MM.1S (cell line): ENCODE measurements at regions not wholly inside any gene's neighbourhood (a gene's known extent, or its start where the extent isn't known, plus 50 kb on each side); places are given as distances from the start of the nearest gene placed in this dataset.

Experiments used
- DNase-seq: peaks from one replicate; pipeline ENCODE4 v3.0.0-alpha.2; 2015
- H2AFZ ChIP-seq: fragments of 300-600 bp; sonication (generic); 2 replicates; pipeline ENCODE4 v1.6.0; 2016; ENCODE audit warnings: antibody characterized with exemption, low read length
- H3F3A ChIP-seq: fragments of 300-600 bp; sonication (generic); 2 replicates; pipeline ENCODE4 v1.6.1; 2016; ENCODE audit warnings: mild to moderate bottlenecking, antibody characterized with exemption, low read length, moderate library complexity, mixed read lengths; ENCODE audit not compliant: insufficient read depth
- H3K27ac ChIP-seq: fragments of 300-600 bp; sonication (generic); 2 replicates; pipeline ENCODE4 v1.5.1; 2016; ENCODE audit warnings: mild to moderate bottlenecking, low read length
- H3K27me3 ChIP-seq: fragments of 300-600 bp; sonication (generic); replicated peaks from 2 replicates; pipeline ENCODE4 v1.6.0; 2016; ENCODE audit warnings: low read length; ENCODE audit not compliant: insufficient read depth
- H3K36me3 ChIP-seq: fragments of 300-600 bp; sonication (generic); replicated peaks from 2 replicates; pipeline ENCODE4 v1.6.1; 2016; ENCODE audit warnings: mild to moderate bottlenecking, low read length, mixed read lengths; ENCODE audit not compliant: insufficient read depth
- H3K4me1 ChIP-seq: fragments of 300-600 bp; sonication (generic); 2 replicates; pipeline ENCODE4 v1.6.1; 2016; ENCODE audit warnings: low read length, mixed read lengths
- H3K4me2 ChIP-seq: fragments of 300-600 bp; sonication (generic); 2 replicates; pipeline ENCODE4 v1.6.0; 2016; ENCODE audit warnings: low read depth, low read length
- H3K4me3 ChIP-seq: fragments of 300-600 bp; sonication (generic); 2 replicates; pipeline ENCODE4 v1.5.1; 2016; ENCODE audit warnings: low read length, mixed read lengths
- H3K79me2 ChIP-seq: fragments of 300-600 bp; sonication (generic); 2 replicates; pipeline ENCODE4 v1.6.1; 2016; ENCODE audit warnings: mixed run types, low read length, mixed read lengths
- H3K9ac ChIP-seq: fragments of 300-600 bp; sonication (generic); 2 replicates; pipeline ENCODE4 v1.6.1; 2016; ENCODE audit warnings: low read length, mixed read lengths
- H3K9me2 ChIP-seq: fragments of 300-600 bp; sonication (generic); replicated peaks from 2 replicates; pipeline ENCODE4 v1.6.1; 2016; ENCODE audit warnings: mild to moderate bottlenecking, low read length, mixed read lengths; ENCODE audit not compliant: insufficient read depth
- H3K9me3 ChIP-seq: fragments of 300-600 bp; sonication (generic); replicated peaks from 2 replicates; pipeline ENCODE4 v1.6.1; 2016; ENCODE audit warnings: mild to moderate bottlenecking, low read length, mixed read lengths; ENCODE audit not compliant: insufficient read depth
- H4K20me1 ChIP-seq: fragments of 300-600 bp; sonication (generic); 2 replicates; pipeline ENCODE4 v1.6.1; 2016; ENCODE audit warnings: mild to moderate bottlenecking, low read length, moderate library complexity, mixed read lengths; ENCODE audit not compliant: insufficient read depth
- CTCF ChIP-seq: fragments of 300-600 bp; sonication (generic); IDR thresholded peaks from 2 replicates; pipeline ENCODE4 v1.5.1; 2016; ENCODE audit warnings: antibody characterized with exemption, low read length, mixed read lengths
- EZH2 ChIP-seq: fragments of 300-600 bp; sonication (generic); optimal IDR thresholded peaks from 2 replicates; pipeline ENCODE3; 2017; ENCODE audit warnings: low read depth, mild to moderate bottlenecking, antibody characterized with exemption, low read length, mixed read lengths
- EZH2phosphoT487 ChIP-seq: fragments of 300-600 bp; sonication (generic); IDR thresholded peaks from 2 replicates; pipeline ENCODE4 v1.6.1; 2018; ENCODE audit warnings: antibody characterized with exemption, low read length

- H3K79me2 ChIP-seq = no peaks in the 10 kb centered on the region
- no peaks in the 10 kb centered on the region for H4K20me1 ChIP-seq
- no peak overlapping the region for H2AFZ ChIP-seq
- no peaks in the 10 kb centered on the region for H3K27me3 ChIP-seq
- H3K27ac ChIP-seq = no peak overlapping the region
- no peak for DNase-seq
- H3K9ac ChIP-seq = no peak overlapping the region
- no peak overlapping the region for H3K4me2 ChIP-seq
- TF ChIP-seq CTCF (no peak), EZH2 (no peak), EZH2phosphoT487 (no peak)
- no peaks in the 10 kb centered on the region for H3F3A ChIP-seq
- no peaks in the 10 kb centered on the region for H3K9me2 ChIP-seq
- H3K4me3 ChIP-seq = no peak overlapping the region
- H3K9me3 ChIP-seq = no peaks in the 10 kb centered on the region
- H3K4me1 ChIP-seq = no peaks in the 10 kb centered on the region
- no peaks in the 10 kb centered on the region for H3K36me3 ChIP-seq
These were observed 510.3 kb upstream of the ROBO1 start for GRCh38 chr3:80278056-80278455.

GRCh38 chr3:80275120-80275519 is 507.3 kb upstream of the ROBO1 start:
- Histone ChIP-seq H3F3A (no peaks in the 10 kb centered on the region), H2AFZ (no peak overlapping the region), H3K9ac (no peak overlapping the region), H3K27me3 (no peaks in the 10 kb centered on the region), H3K4me1 (no peaks in the 10 kb centered on the region), H3K9me2 (no peaks in the 10 kb centered on the region), H4K20me1 (no peaks in the 10 kb centered on the region), H3K27ac (no peak overlapping the region), H3K4me3 (no peak overlapping the region), H3K4me2 (no peak overlapping the region), H3K79me2 (no peaks in the 10 kb centered on the region), H3K36me3 (no peaks in the 10 kb centered on the region), H3K9me3 (no peaks in the 10 kb centered on the region)
- TF ChIP-seq CTCF = no peak
- no peak for TF ChIP-seq EZH2
- no peak for TF ChIP-seq EZH2phosphoT487
- no peak for DNase-seq

- H3K36me3 ChIP-seq = no peaks in the 10 kb centered on the region
- H2AFZ ChIP-seq = no peak overlapping the region
- H3F3A ChIP-seq = no peaks in the 10 kb centered on the region
- no peaks in the 10 kb centered on the region for H3K27me3 ChIP-seq
- no peaks in the 10 kb centered on the region for H3K4me1 ChIP-seq
- H3K9me2 ChIP-seq = no peaks in the 10 kb centered on the region
- no peaks in the 10 kb centered on the region; the same call in 1 of the 2 replicates for H3K9me3 ChIP-seq
- H3K4me3 ChIP-seq = no peak overlapping the region
- no peak overlapping the region for H3K9ac ChIP-seq
- no peak overlapping the region for H3K27ac ChIP-seq
- TF ChIP-seq EZH2 (no peak), EZH2phosphoT487 (no peak), CTCF (no peak)
- H3K4me2 ChIP-seq = no peak overlapping the region
- no peaks in the 10 kb centered on the region for H3K79me2 ChIP-seq
- H4K20me1 ChIP-seq = no peaks in the 10 kb centered on the region
- no peak for DNase-seq
These were observed 495.5 kb upstream of the ROBO1 start for GRCh38 chr3:80263260-80263659.
